K562 (cell line): ENCODE measurements at regions not wholly inside any gene's neighbourhood (a gene's known extent, or its start where the extent isn't known, plus 50 kb on each side); places are given as distances from the start of the nearest gene placed in this dataset.
A peak's percentile ranks its signal among the peaks of the same experiment; 100 is the strongest.

ENCODE experiments used
- ATAC-seq: fragments of 200-7000 bp; cut with Tn5 transposase; 3 replicates; pipeline ENCODE4 v1.9.1; 2020; ENCODE audit warnings: moderate library complexity
- BruUV-seq: library from RNA; stranded (reverse); fragments of 400-500 nt; replicated peaks from 2 replicates; lab custom pipeline; 2021; lab: Mats Ljungman, UMichigan
- CTCF ChIA-PET: fragments of 300-600 bp; formaldehyde crosslinking; extraction: SDS; loops from one replicate; lab custom pipeline; 2021; ENCODE audit warnings: low intra/inter-chr PET ratio; lab: Yijun Ruan, JAX
- POLR2A ChIA-PET: fragments of 300-600, 350-650 bp; sonication (Branson Sonifier 250); formaldehyde crosslinking; extraction: SDS; loops from one replicate; lab custom pipeline; 2021; ENCODE audit warnings: antibody characterized with exemption, inconsistent platforms; lab: Yijun Ruan, JAX
- DNase-seq, 4 experiments: peaks; one replicate each; pipeline versions ENCODE4 v3.0.0 to v3.0.0-alpha.2; 2011 to 2018; ENCODE audit warnings: low spot score in 3 of 4, mixed read lengths in 3 of 4; ENCODE audit errors: extremely low read depth in 1 of 4
- FAIRE-seq: peaks from 2 replicates; lab custom pipeline; 2011; peaks lifted over from hg19 to GRCh38; lab: Jason Lieb, UNC
- H2AFZ ChIP-seq: 2 replicates; pipeline ENCODE4 v1.6.0; 2011; ENCODE audit warnings: low read depth, low read length, control low read depth, inconsistent platforms
- H3K27ac ChIP-seq: fragments of 200-600 bp; 3 replicates; pipeline ENCODE4 v1.8.0; 2011; ENCODE audit warnings: low read depth, mild to moderate bottlenecking, control low read depth, inconsistent platforms, low read length, moderate library complexity, mixed read lengths; ENCODE audit errors: extremely low read depth
- H3K27me3 ChIP-seq, 2 experiments: fragments of 300-600 bp in 1 of 2; 2 replicates in 1 of 2; 3 replicates in 1 of 2; pipeline versions ENCODE4 v1.6.0 to v1.8.0; 2011; ENCODE audit warnings: inconsistent platforms in 2 of 2, low read length in 2 of 2, mild to moderate bottlenecking in 1 of 2, mixed read lengths in 1 of 2, moderate library complexity in 1 of 2; ENCODE audit not compliant: control insufficient read depth in 2 of 2, insufficient read depth in 2 of 2
- H3K36me3 ChIP-seq: fragments of 300-600 bp; 3 replicates; pipeline ENCODE4 v1.8.0; 2011; ENCODE audit warnings: mild to moderate bottlenecking, low read length, inconsistent platforms; ENCODE audit not compliant: control insufficient read depth, insufficient read depth
- H3K4me1 ChIP-seq, 2 experiments: fragments of 200-600 bp in 1 of 2; replicated peaks in 1 of 2; 2 replicates in 1 of 2; 3 replicates in 1 of 2; pipeline versions ENCODE4 v1.5.1 to v1.8.0; 2011; ENCODE audit warnings: inconsistent platforms in 2 of 2, low read length in 2 of 2, mild to moderate bottlenecking in 1 of 2, mixed read lengths in 1 of 2, moderate library complexity in 1 of 2; ENCODE audit not compliant: control insufficient read depth in 2 of 2, insufficient read depth in 2 of 2
- H3K4me2 ChIP-seq: 2 replicates; pipeline ENCODE4 v1.6.1; 2011; ENCODE audit warnings: low read length, control low read depth, inconsistent platforms, mixed read lengths; ENCODE audit not compliant: insufficient read depth
- H3K4me3 ChIP-seq: fragments of 200-600 bp; sonication (generic), shearing (Covaris generic); 2 replicates; pipeline ENCODE4 v1.5.1; 2016; ENCODE audit warnings: control low read depth, inconsistent platforms
- H3K79me2 ChIP-seq: fragments of 200-600 bp; 3 replicates; pipeline ENCODE4 v1.8.0; 2011; ENCODE audit warnings: low read length, inconsistent platforms; ENCODE audit not compliant: control insufficient read depth, insufficient read depth
- H3K9ac ChIP-seq, 2 experiments: 2 replicates each; pipeline versions ENCODE4 v1.6.0 to v1.6.1; 2011; ENCODE audit warnings: low read depth in 2 of 2, low read length in 2 of 2, control low read depth in 1 of 2, inconsistent platforms in 1 of 2, mild to moderate bottlenecking in 1 of 2, mixed read lengths in 1 of 2; ENCODE audit not compliant: insufficient read depth in 1 of 2
- H3K9me1 ChIP-seq: one replicate; pipeline ENCODE4 v1.6.0; 2011; ENCODE audit warnings: inconsistent platforms, mild to moderate bottlenecking, low read length, moderate library complexity; ENCODE audit not compliant: control insufficient read depth, insufficient read depth
- H3K9me3 ChIP-seq: replicated peaks from 2 replicates; pipeline ENCODE4 v1.5.1; 2011; ENCODE audit warnings: low read depth, low read length, inconsistent platforms; ENCODE audit not compliant: control insufficient read depth, insufficient read depth
- H4K20me1 ChIP-seq: replicated peaks from 2 replicates; pipeline ENCODE4 v1.6.1; 2011; ENCODE audit warnings: low read length, inconsistent platforms, mixed read lengths; ENCODE audit not compliant: control insufficient read depth, insufficient read depth
- BDP1 ChIP-seq: IDR thresholded peaks from 3 replicates; pipeline ENCODE4 v1.6.1; 2011; ENCODE audit not compliant: insufficient read length, insufficient read depth
- BHLHE40 ChIP-seq: IDR thresholded peaks from 2 replicates; pipeline ENCODE4 v1.6.1; 2011; ENCODE audit warnings: low read length, improper control_type of control experiment
- HDAC1 ChIP-seq, 2 experiments: fragments of 450-650 bp; IDR thresholded peaks; 2 replicates each; pipeline ENCODE4 v1.6.1; 2016 to 2017; ENCODE audit warnings: inconsistent platforms in 1 of 2, mild to moderate bottlenecking in 1 of 2, moderate library complexity in 1 of 2
- KDM2B ChIP-seq: fragments of 250-450 bp; sonication (Bioruptor Pico); IDR thresholded peaks from 2 replicates; pipeline ENCODE4 v1.8.0; 2021; ENCODE audit warnings: mild to moderate bottlenecking, moderate library complexity
- MEIS2 ChIP-seq: fragments of 450-650 bp; IDR thresholded peaks from 2 replicates; pipeline ENCODE4 v1.6.1; 2014; ENCODE audit warnings: mild to moderate bottlenecking; ENCODE audit not compliant: partially characterized antibody
- NR2F6 ChIP-seq: fragments of 450-650 bp; formaldehyde crosslinking; IDR thresholded peaks from 2 replicates; pipeline ENCODE4 v1.4.0; 2020; ENCODE audit warnings: mild to moderate bottlenecking
- RCOR1 ChIP-seq, 2 experiments: IDR thresholded peaks; 2 replicates each; pipeline ENCODE4 v1.6.1; 2012; ENCODE audit warnings: low read depth in 2 of 2, low read length in 2 of 2, borderline replicate concordance in 1 of 2, improper control_type of control experiment in 1 of 2
- SIN3A ChIP-seq, 2 experiments: fragments of 150-350 bp in 1 of 2; IDR thresholded peaks; 2 replicates each; pipeline ENCODE4 v1.6.1; 2011 to 2016; ENCODE audit warnings: borderline replicate concordance in 2 of 2, low read depth in 2 of 2, low read length in 2 of 2, mild to moderate bottlenecking in 2 of 2, moderate library complexity in 2 of 2; ENCODE audit not compliant: control insufficient read depth in 1 of 2
- SNRNP70 ChIP-seq: fragments of 200-400 bp; formaldehyde crosslinking; optimal IDR thresholded peaks from 2 replicates; pipeline ENCODE3; 2017; ENCODE audit warnings: low read depth, low read length
- ZNF780A ChIP-seq: fragments of 250-450 bp; sonication (Bioruptor Pico); IDR thresholded peaks from 2 replicates; pipeline ENCODE4 v1.5.0; 2021; ENCODE audit warnings: mild to moderate bottlenecking
- WGBS: fragments of 100-300 bp; shearing (Covaris generic); methylation state at CpG from one replicate; pipeline ENCODE4 v1.1.6; 2016; ENCODE audit warnings: low coverage, mixed read lengths; ENCODE audit not compliant: insufficient coverage; ENCODE audit errors: missing lambda C conversion rate; 5-methylcytosine and 5-hydroxymethylcytosine counted together
- in situ Hi-C: fragments of 300-500 bp; cut with MboI; formaldehyde crosslinking; loops from 4 replicates; pipeline ENCODE4 v1.15.0; 2018; ENCODE audit warnings: inconsistent platforms, mixed read lengths
- intact Hi-C: fragments of 100-400 bp; cut with micrococcal nuclease; formaldehyde crosslinking; loops from 2 replicates; pipeline ENCODE4 v1.14.2; 2022
- TF ChIP-seq, protein P1 (sequence below): fragments of 450-650 bp; IDR thresholded peaks from 2 replicates; pipeline ENCODE4 v1.6.1; 2016

DNA sequence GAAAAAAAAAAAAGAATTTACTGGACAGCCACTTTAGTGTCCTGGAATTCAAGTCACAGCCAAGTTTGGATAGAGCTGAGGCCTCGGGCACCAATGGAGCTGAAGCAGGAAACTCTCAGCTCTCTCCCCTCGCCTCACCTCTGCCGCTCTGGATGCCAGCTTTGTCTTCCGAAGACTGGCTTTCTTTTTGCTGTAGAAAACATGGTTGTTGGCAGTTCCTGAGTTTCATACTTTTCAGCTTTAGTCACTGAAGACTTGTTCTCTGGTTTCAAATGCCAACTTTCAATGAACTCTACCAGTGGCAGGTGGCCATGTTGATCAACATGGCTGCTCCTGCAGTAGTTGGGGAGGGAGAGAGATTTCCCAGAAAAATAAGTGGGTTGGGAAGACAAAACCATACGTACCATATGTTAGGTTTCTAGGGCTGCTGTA, 142.2 kb downstream of the SNX18 start:
- H3K27ac ChIP-seq = no peak overlapping the region
- ChIA-PET POLR2A (interaction anchor here (0.8 to 1.0 kb wide), 2 partner anchors 8 to 101 kb away, joined by 3 to 4 read pairs; no protein-coding TSS in a partner anchor), CTCF (no interaction called here)
- no peak overlapping the region for H3K4me3 ChIP-seq
- H3K4me1 ChIP-seq = no peaks in the 10 kb centered on the region; a peak in 1 of 5 replicates
- DNase-seq (no peak), ATAC-seq (no peak), FAIRE-seq (no peak)
- no peaks in the 10 kb centered on the region for H3K36me3 ChIP-seq
- intact Hi-C loops (no loop called here), in situ Hi-C loops (no loop called here)
- H3K79me2 ChIP-seq = no peaks in the 10 kb centered on the region
- TF ChIP-seq NR2F6 (CRISPR knock-in tag) (no peak), BDP1 (no peak), KDM2B (no peak), ZNF780A (CRISPR knock-in tag) (no peak), MEIS2 (no peak), SNRNP70 (no peak), SIN3A (IDR thresholded peaks at IDR 0.05; ENCODE audit: borderline replicate concordance in 2 of 2, control insufficient read depth in 1 of 2, low read depth in 2 of 2, low read length in 2 of 2) (no peak)
- H3K4me2 ChIP-seq = no peak overlapping the region
- no peaks in the 10 kb centered on the region for H4K20me1 ChIP-seq
- no TSS peak for BruUV-seq
- no peaks in the 10 kb centered on the region for H3K9me1 ChIP-seq
- peaks cover 4 to 9% of the 10 kb centered on the region in 2 experiments; a peak in 4 of 5 replicates for H3K27me3 ChIP-seq
- H2AFZ ChIP-seq = no peak overlapping the region
- WGBS = 12% methylated on average over 5 of the region's 5 CpGs
- no peaks in the 10 kb centered on the region for H3K9me3 ChIP-seq
- H3K9ac ChIP-seq = no peak overlapping the region

DNA sequence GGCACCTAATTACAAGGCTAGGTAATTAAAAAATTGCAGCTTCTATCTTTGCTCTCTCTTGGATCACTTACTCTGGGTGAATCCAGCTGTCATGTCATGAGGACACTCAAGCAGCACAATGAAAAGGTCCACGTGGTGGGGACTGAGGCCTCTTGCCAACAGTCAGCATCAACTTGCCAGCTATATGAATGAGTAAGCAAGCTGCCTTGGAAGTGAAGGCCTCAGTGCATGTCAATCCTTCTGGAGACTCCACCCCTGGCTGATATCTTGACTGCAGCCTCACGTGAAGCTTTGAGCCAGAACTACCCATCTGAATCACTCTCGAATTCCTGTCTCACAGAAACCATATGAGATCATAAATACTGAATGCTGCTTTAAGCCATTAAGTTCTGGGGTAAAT, 140.5 kb downstream of the SNX18 start:
- Histone ChIP-seq H3K4me3 (no peak overlapping the region), H3K9me3 (no peaks in the 10 kb centered on the region), H3K27me3 (peaks cover 4 to 8% of the 10 kb centered on the region in 2 experiments; a peak in 4 of 5 replicates), H3K4me1 (no peaks in the 10 kb centered on the region; a peak in 1 of 5 replicates), H4K20me1 (no peaks in the 10 kb centered on the region), H2AFZ (no peak overlapping the region), H3K79me2 (no peaks in the 10 kb centered on the region), H3K9ac (no peak overlapping the region), H3K27ac (no peak overlapping the region), H3K9me1 (no peaks in the 10 kb centered on the region), H3K36me3 (no peaks in the 10 kb centered on the region), H3K4me2 (no peak overlapping the region)
- TF ChIP-seq, protein P1, sequence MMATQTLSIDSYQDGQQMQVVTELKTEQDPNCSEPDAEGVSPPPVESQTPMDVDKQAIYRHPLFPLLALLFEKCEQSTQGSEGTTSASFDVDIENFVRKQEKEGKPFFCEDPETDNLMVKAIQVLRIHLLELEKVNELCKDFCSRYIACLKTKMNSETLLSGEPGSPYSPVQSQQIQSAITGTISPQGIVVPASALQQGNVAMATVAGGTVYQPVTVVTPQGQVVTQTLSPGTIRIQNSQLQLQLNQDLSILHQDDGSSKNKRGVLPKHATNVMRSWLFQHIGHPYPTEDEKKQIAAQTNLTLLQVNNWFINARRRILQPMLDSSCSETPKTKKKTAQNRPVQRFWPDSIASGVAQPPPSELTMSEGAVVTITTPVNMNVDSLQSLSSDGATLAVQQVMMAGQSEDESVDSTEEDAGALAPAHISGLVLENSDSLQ = peak; percentile 35; the same call in 1 of the 2 replicates
- TF ChIP-seq RCOR1 (IDR thresholded peaks at IDR 0.05; ENCODE audit: borderline replicate concordance in 1 of 2, low read depth in 2 of 2, low read length in 2 of 2) = no peak
- peak; percentile 70 for TF ChIP-seq BHLHE40
- no peak for TF ChIP-seq HDAC1 (IDR thresholded peaks at IDR 0.05)
- DNase-seq (no peak), ATAC-seq (no peak), FAIRE-seq (no peak)
- in situ Hi-C loops (no loop called here), intact Hi-C loops (no loop called here)
- CTCF ChIA-PET = no interaction called here
- no TSS peak for BruUV-seq
- POLR2A ChIA-PET = no interaction called here
- WGBS = 3% methylated on average over 3 of the region's 3 CpGs
